HEK293 (cell line): ENCODE measurements at regions not wholly inside any gene's neighbourhood (a gene's known extent, or its start where the extent isn't known, plus 50 kb on each side); places are given as distances from the start of the nearest gene placed in this dataset.

Experiments used
- CTCF ChIA-PET: fragments of 350-600 bp; formaldehyde crosslinking; extraction: SDS; loops from one replicate; lab custom pipeline; 2021; ENCODE audit warnings: antibody characterized with exemption; lab: Yijun Ruan, JAX
- POLR2A ChIA-PET: fragments of 300-600 bp; formaldehyde crosslinking; extraction: SDS; loops from one replicate; lab custom pipeline; 2020; ENCODE audit warnings: antibody characterized with exemption, inconsistent platforms; lab: Yijun Ruan, JAX
- H3K27ac ChIP-seq: fragments of 200-500 bp; sonication (Bioruptor generic); 2 replicates; pipeline ENCODE4 v1.5.1; 2014; ENCODE audit warnings: low read depth, low read length, control low read depth, inconsistent platforms; ENCODE audit errors: extremely low read depth
- H3K36me3 ChIP-seq, 2 experiments: fragments of 200-500 bp in 1 of 2; sonication (Bioruptor generic) in 1 of 2; 1 replicate in 1 of 2; 2 replicates in 1 of 2; pipeline ENCODE4 v1.5.1; 2014 to 2017; ENCODE audit warnings: inconsistent platforms in 2 of 2, low read length in 2 of 2; ENCODE audit not compliant: control insufficient read depth in 2 of 2, insufficient read depth in 1 of 2
- H3K4me1 ChIP-seq: fragments of 200-500 bp; sonication (Bioruptor generic); 2 replicates; pipeline ENCODE4 v1.5.1; 2014; ENCODE audit warnings: mild to moderate bottlenecking, low read length, inconsistent platforms; ENCODE audit not compliant: control insufficient read depth, insufficient read depth
- H3K4me3 ChIP-seq: 2 replicates; pipeline ENCODE4 v1.5.1; 2011; ENCODE audit warnings: low read depth, mild to moderate bottlenecking, control low read depth, low read length, moderate library complexity
- H3K9me3 ChIP-seq: fragments of 200-500 bp; sonication (Bioruptor generic); 2 replicates; pipeline ENCODE4 v1.5.1; 2014; ENCODE audit warnings: low read depth, low read length, inconsistent platforms; ENCODE audit not compliant: control insufficient read depth, insufficient read depth
- CTCF ChIP-seq: fragments of 450-650 bp; formaldehyde crosslinking; IDR thresholded peaks from 2 replicates; pipeline ENCODE4 v1.5.1; 2016; ENCODE audit warnings: missing biosample characterization, missing genetic modification characterization
- FEZF1 ChIP-seq: fragments of 450-650 bp; formaldehyde crosslinking; IDR thresholded peaks from 2 replicates; pipeline ENCODE4 v1.5.1; 2016; ENCODE audit warnings: missing biosample characterization, missing genetic modification characterization
- GLI2 ChIP-seq: fragments of 450-650 bp; formaldehyde crosslinking; IDR thresholded peaks from 2 replicates; pipeline ENCODE4; 2017; ENCODE audit warnings: missing biosample characterization, missing genetic modification characterization, low read depth, borderline replicate concordance
- GLI4 ChIP-seq: fragments of 450-650 bp; formaldehyde crosslinking; IDR thresholded peaks from 2 replicates; pipeline ENCODE4 v1.5.1; 2016; ENCODE audit warnings: missing biosample characterization, missing genetic modification characterization
- IKZF3 ChIP-seq: fragments of 450-650 bp; IDR thresholded peaks from 2 replicates; pipeline ENCODE4 v1.5.0; 2018; ENCODE audit warnings: missing biosample characterization, mild to moderate bottlenecking, missing genetic modification characterization, moderate library complexity
- KLF9 ChIP-seq: fragments of 450-650 bp; formaldehyde crosslinking; IDR thresholded peaks from 2 replicates; pipeline ENCODE4 v1.5.1; 2016; ENCODE audit warnings: missing biosample characterization, missing genetic modification characterization, low read depth
- OSR2 ChIP-seq: fragments of 450-650 bp; formaldehyde crosslinking; IDR thresholded peaks from 2 replicates; pipeline ENCODE4 v1.5.1; 2016; ENCODE audit warnings: missing biosample characterization, missing genetic modification characterization
- PRDM4 ChIP-seq: fragments of 450-650 bp; formaldehyde crosslinking; IDR thresholded peaks from 2 replicates; pipeline ENCODE4 v1.5.1; 2017; ENCODE audit warnings: missing biosample characterization, missing genetic modification characterization
- SP2 ChIP-seq: fragments of 450-650 bp; formaldehyde crosslinking; IDR thresholded peaks from 2 replicates; pipeline ENCODE4 v1.5.1; 2016; ENCODE audit warnings: missing biosample characterization, missing genetic modification characterization
- YY1 ChIP-seq: fragments of 450-650 bp; formaldehyde crosslinking; IDR thresholded peaks from 2 replicates; pipeline ENCODE4 v1.5.1; 2018; ENCODE audit warnings: missing biosample characterization, missing genetic modification characterization
- ZBTB48 ChIP-seq: fragments of 450-650 bp; formaldehyde crosslinking; IDR thresholded peaks from 2 replicates; pipeline ENCODE4 v1.5.1; 2016; ENCODE audit warnings: missing biosample characterization, missing genetic modification characterization
- ZFHX2 ChIP-seq: fragments of 450-650 bp; formaldehyde crosslinking; conservative IDR thresholded peaks from 2 replicates; pipeline ENCODE4 v1.5.1; 2016; ENCODE audit warnings: missing biosample characterization, missing genetic modification characterization
- ZNF175 ChIP-seq: fragments of 450-650 bp; formaldehyde crosslinking; IDR thresholded peaks from 2 replicates; pipeline ENCODE4 v1.5.1; 2016; ENCODE audit warnings: missing biosample characterization, missing genetic modification characterization
- ZNF211 ChIP-seq: fragments of 450-650 bp; formaldehyde crosslinking; IDR thresholded peaks from 2 replicates; pipeline ENCODE4 v1.5.1; 2016; ENCODE audit warnings: low read depth, missing biosample characterization, missing genetic modification characterization
- ZNF394 ChIP-seq: fragments of 450-650 bp; formaldehyde crosslinking; IDR thresholded peaks from 2 replicates; pipeline ENCODE4 v1.5.1; 2016; ENCODE audit warnings: missing biosample characterization, missing genetic modification characterization, mild to moderate bottlenecking, moderate library complexity, borderline replicate concordance
- ZNF521 ChIP-seq: fragments of 450-650 bp; formaldehyde crosslinking; IDR thresholded peaks from 2 replicates; pipeline ENCODE4 v1.5.1; 2017; ENCODE audit warnings: missing biosample characterization, mild to moderate bottlenecking, missing genetic modification characterization
- ZNF529 ChIP-seq: fragments of 450-650 bp; formaldehyde crosslinking; IDR thresholded peaks from 2 replicates; pipeline ENCODE4 v1.5.1; 2017; ENCODE audit warnings: missing genetic modification characterization, missing biosample characterization; ENCODE audit not compliant: insufficient replicate concordance
- ZNF621 ChIP-seq: fragments of 450-650 bp; formaldehyde crosslinking; IDR thresholded peaks from 2 replicates; pipeline ENCODE4 v1.5.1; 2017; ENCODE audit warnings: missing biosample characterization, missing genetic modification characterization
- ZNF623 ChIP-seq: fragments of 450-650 bp; formaldehyde crosslinking; IDR thresholded peaks from 2 replicates; pipeline ENCODE4 v1.5.1; 2016; ENCODE audit warnings: missing biosample characterization, missing genetic modification characterization
- ZNF629 ChIP-seq: fragments of 450-650 bp; formaldehyde crosslinking; IDR thresholded peaks from 2 replicates; pipeline ENCODE4 v1.5.1; 2017; ENCODE audit warnings: missing biosample characterization, missing genetic modification characterization
- ZNF692 ChIP-seq: fragments of 450-650 bp; formaldehyde crosslinking; IDR thresholded peaks from 2 replicates; pipeline ENCODE4 v1.5.1; 2016; ENCODE audit warnings: missing biosample characterization, missing genetic modification characterization
- ZNF707 ChIP-seq: fragments of 450-650 bp; formaldehyde crosslinking; IDR thresholded peaks from 2 replicates; pipeline ENCODE4 v1.5.1; 2016; ENCODE audit warnings: missing biosample characterization, missing genetic modification characterization
- ZNF830 ChIP-seq: fragments of 450-650 bp; IDR thresholded peaks from 2 replicates; pipeline ENCODE4 v1.5.0; 2018; ENCODE audit warnings: missing biosample characterization, missing genetic modification characterization, low read depth, mild to moderate bottlenecking, moderate library complexity
- ZSCAN23 ChIP-seq: fragments of 450-650 bp; formaldehyde crosslinking; IDR thresholded peaks from 2 replicates; pipeline ENCODE4 v1.5.1; 2016; ENCODE audit warnings: missing biosample characterization, missing genetic modification characterization
- TF ChIP-seq, protein P1 (sequence below): fragments of 450-650 bp; formaldehyde crosslinking; IDR thresholded peaks from 2 replicates; pipeline ENCODE4 v1.5.1; 2016; ENCODE audit warnings: missing biosample characterization, missing genetic modification characterization
- TF ChIP-seq, protein P2 (sequence below): fragments of 450-650 bp; formaldehyde crosslinking; IDR thresholded peaks from 2 replicates; pipeline ENCODE4 v1.5.1; 2017; ENCODE audit warnings: missing biosample characterization, missing genetic modification characterization
- TF ChIP-seq, protein P3 (sequence below): fragments of 450-650 bp; formaldehyde crosslinking; IDR thresholded peaks from 2 replicates; pipeline ENCODE4 v1.5.0; 2017; ENCODE audit warnings: missing biosample characterization, missing genetic modification characterization, borderline replicate concordance

DNA sequence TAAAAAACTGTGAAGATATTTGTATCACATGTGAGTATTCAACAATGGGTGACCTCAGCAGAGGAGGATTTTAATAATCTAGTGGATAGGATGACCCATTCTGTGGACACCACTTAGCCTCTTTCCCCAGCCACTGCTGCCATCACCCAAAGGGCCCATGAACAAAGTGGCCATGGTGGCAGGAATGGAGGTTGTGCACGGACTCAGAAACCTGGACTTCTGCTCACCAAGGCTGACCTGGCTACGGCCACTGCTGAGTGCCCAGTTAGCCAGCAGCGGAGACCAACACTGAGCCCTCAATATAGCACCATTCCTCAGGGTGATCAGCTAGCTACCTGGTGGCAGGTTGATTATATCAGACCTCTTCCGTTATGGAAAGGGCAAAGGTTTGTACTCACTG, 1410.4 kb upstream of the CDH9 start:
- CTCF ChIA-PET: no interaction called here
- no peaks in the 10 kb centered on the region for H3K4me1 ChIP-seq
- H3K9me3 ChIP-seq: no peaks in the 10 kb centered on the region
- no peak overlapping the region for H3K27ac ChIP-seq
- TF ChIP-seq ZNF623 (tag by site-specific recombination): no peak
- no peak for TF ChIP-seq ZNF830
- TF ChIP-seq FEZF1: no peak
- TF ChIP-seq ZNF629 (tag by site-specific recombination): no peak
- TF ChIP-seq ZNF529 (tag by site-specific recombination): no peak
- no peak for TF ChIP-seq ZFHX2 (tag by site-specific recombination)
- TF ChIP-seq ZNF175 (tag by site-specific recombination): no peak
- TF ChIP-seq ZSCAN23 (tag by site-specific recombination): no peak
- TF ChIP-seq CTCF: no peak
- TF ChIP-seq ZNF521 (tag by site-specific recombination): no peak
- TF ChIP-seq ZNF621: no peak
- TF ChIP-seq YY1 (tag by site-specific recombination): no peak
- no peak for TF ChIP-seq KLF9 (tag by site-specific recombination)
- no peak for TF ChIP-seq IKZF3 (tag by site-specific recombination)
- TF ChIP-seq, protein P1, sequence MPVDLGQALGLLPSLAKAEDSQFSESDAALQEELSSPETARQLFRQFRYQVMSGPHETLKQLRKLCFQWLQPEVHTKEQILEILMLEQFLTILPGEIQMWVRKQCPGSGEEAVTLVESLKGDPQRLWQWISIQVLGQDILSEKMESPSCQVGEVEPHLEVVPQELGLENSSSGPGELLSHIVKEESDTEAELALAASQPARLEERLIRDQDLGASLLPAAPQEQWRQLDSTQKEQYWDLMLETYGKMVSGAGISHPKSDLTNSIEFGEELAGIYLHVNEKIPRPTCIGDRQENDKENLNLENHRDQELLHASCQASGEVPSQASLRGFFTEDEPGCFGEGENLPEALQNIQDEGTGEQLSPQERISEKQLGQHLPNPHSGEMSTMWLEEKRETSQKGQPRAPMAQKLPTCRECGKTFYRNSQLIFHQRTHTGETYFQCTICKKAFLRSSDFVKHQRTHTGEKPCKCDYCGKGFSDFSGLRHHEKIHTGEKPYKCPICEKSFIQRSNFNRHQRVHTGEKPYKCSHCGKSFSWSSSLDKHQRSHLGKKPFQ (tag by site-specific recombination): no peak
- TF ChIP-seq, protein P2, sequence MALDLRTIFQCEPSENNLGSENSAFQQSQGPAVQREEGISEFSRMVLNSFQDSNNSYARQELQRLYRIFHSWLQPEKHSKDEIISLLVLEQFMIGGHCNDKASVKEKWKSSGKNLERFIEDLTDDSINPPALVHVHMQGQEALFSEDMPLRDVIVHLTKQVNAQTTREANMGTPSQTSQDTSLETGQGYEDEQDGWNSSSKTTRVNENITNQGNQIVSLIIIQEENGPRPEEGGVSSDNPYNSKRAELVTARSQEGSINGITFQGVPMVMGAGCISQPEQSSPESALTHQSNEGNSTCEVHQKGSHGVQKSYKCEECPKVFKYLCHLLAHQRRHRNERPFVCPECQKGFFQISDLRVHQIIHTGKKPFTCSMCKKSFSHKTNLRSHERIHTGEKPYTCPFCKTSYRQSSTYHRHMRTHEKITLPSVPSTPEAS: no peak
- no peak for TF ChIP-seq SP2
- TF ChIP-seq GLI4 (tag by site-specific recombination): no peak
- no peak for TF ChIP-seq OSR2 (tag by site-specific recombination)
- H3K36me3 ChIP-seq: no peaks in the 10 kb centered on the region
- POLR2A ChIA-PET: no interaction called here
- H3K4me3 ChIP-seq: no peak overlapping the region

- POLR2A ChIA-PET: no interaction called here
- CTCF ChIA-PET: no interaction called here
- no peaks in the 10 kb centered on the region for H3K9me3 ChIP-seq
- no peaks in the 10 kb centered on the region for H3K36me3 ChIP-seq
- H3K4me1 ChIP-seq: no peaks in the 10 kb centered on the region
- no peak overlapping the region for H3K27ac ChIP-seq
- no peak overlapping the region for H3K4me3 ChIP-seq
- TF ChIP-seq ZBTB48 (tag by site-specific recombination): no peak
- TF ChIP-seq PRDM4 (tag by site-specific recombination): no peak
- TF ChIP-seq ZNF394 (tag by site-specific recombination): no peak
- no peak for TF ChIP-seq ZNF707 (tag by site-specific recombination)
- TF ChIP-seq, protein P3, sequence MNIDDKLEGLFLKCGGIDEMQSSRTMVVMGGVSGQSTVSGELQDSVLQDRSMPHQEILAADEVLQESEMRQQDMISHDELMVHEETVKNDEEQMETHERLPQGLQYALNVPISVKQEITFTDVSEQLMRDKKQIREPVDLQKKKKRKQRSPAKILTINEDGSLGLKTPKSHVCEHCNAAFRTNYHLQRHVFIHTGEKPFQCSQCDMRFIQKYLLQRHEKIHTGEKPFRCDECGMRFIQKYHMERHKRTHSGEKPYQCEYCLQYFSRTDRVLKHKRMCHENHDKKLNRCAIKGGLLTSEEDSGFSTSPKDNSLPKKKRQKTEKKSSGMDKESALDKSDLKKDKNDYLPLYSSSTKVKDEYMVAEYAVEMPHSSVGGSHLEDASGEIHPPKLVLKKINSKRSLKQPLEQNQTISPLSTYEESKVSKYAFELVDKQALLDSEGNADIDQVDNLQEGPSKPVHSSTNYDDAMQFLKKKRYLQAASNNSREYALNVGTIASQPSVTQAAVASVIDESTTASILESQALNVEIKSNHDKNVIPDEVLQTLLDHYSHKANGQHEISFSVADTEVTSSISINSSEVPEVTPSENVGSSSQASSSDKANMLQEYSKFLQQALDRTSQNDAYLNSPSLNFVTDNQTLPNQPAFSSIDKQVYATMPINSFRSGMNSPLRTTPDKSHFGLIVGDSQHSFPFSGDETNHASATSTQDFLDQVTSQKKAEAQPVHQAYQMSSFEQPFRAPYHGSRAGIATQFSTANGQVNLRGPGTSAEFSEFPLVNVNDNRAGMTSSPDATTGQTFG (tag by site-specific recombination): no peak
- no peak for TF ChIP-seq ZNF211 (tag by site-specific recombination)
- TF ChIP-seq GLI2: no peak
- no peak for TF ChIP-seq ZNF692 (tag by site-specific recombination)
Observed at GRCh38 chr5:28430565-28431178, 1392.3 kb upstream of the CDH9 start.
